NT2/D1 (cell line): ENCODE measurements at regions not wholly inside any gene's neighbourhood (a gene's known extent, or its start where the extent isn't known, plus 50 kb on each side); places are given as distances from the start of the nearest gene placed in this dataset.

ENCODE experiments used
- SUZ12 ChIP-seq: IDR thresholded peaks from 2 replicates; pipeline ENCODE4 v1.6.1; 2011; ENCODE audit not compliant: insufficient read length, insufficient read depth; ENCODE audit errors: extremely low read depth
- ZNF274 ChIP-seq: IDR thresholded peaks from 2 replicates; pipeline ENCODE4 v1.6.1; 2011; ENCODE audit warnings: mild to moderate bottlenecking, low read depth, low read length

DNA sequence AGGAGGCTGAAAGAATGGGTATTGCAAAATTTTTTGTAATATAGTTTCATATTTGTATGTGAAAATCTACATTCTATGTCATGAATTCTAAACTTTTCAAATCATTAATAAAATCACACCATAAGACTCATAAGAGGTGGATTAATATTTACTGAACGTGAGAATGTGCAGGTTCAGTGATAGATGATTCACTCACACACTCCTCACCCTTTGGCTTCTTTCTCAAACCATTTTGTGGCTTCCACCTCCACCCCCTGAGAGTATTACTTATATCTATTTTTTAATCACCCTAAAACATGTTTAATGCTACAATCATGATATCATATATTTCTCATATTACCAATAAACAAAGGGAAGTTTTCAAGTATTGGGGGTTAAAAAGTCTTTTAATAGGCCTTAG lies 275.5 kb downstream of the MEF2C start:
- TF ChIP-seq SUZ12 (no peak), ZNF274 (no peak)
